HL-60 (cell line): ENCODE measurements at regions not wholly inside any gene's neighbourhood (a gene's known extent, or its start where the extent isn't known, plus 50 kb on each side); places are given as distances from the start of the nearest gene placed in this dataset.

Experiments used
- DNase-seq, 2 experiments: peaks; one replicate each; pipeline ENCODE4 v3.0.0-alpha.2; 2010 to 2020; ENCODE audit warnings: low read depth in 1 of 2, low spot score in 1 of 2
- H3K27ac ChIP-seq: fragments of 250-450 bp; sonication (Bioruptor Pico); replicated peaks from 2 replicates; pipeline ENCODE4 v1.5.1; 2020; ENCODE audit warnings: mild to moderate bottlenecking, moderate library complexity
- H3K27me3 ChIP-seq: fragments of 250-450 bp; sonication (Bioruptor Pico); 2 replicates; pipeline ENCODE4 v1.5.1; 2021; ENCODE audit warnings: mild to moderate bottlenecking, moderate library complexity; ENCODE audit not compliant: insufficient read depth, poor library complexity, severe bottlenecking
- H3K4me3 ChIP-seq: replicated peaks from 2 replicates; pipeline ENCODE4 v1.5.1; 2011; ENCODE audit warnings: mild to moderate bottlenecking, control low read depth, low read length; ENCODE audit not compliant: insufficient read depth
- CTCF ChIP-seq: IDR thresholded peaks from one replicate; pipeline ENCODE4 v1.5.1; 2011; ENCODE audit warnings: low read length, control low read depth, inconsistent platforms; ENCODE audit not compliant: insufficient read depth
- GABPA ChIP-seq: IDR thresholded peaks from 2 replicates; pipeline ENCODE4 v1.6.1; 2012; ENCODE audit warnings: low read depth
- POLR2AphosphoS5 ChIP-seq: IDR thresholded peaks from 2 replicates; pipeline ENCODE4 v1.6.1; 2012; ENCODE audit warnings: low read depth
- REST ChIP-seq: IDR thresholded peaks from 2 replicates; pipeline ENCODE4 v1.6.1; 2012; ENCODE audit warnings: low read depth; ENCODE audit not compliant: insufficient replicate concordance
- SPI1 ChIP-seq: IDR thresholded peaks from 2 replicates; pipeline ENCODE4 v1.6.1; 2012; ENCODE audit warnings: low read depth, mild to moderate bottlenecking, borderline replicate concordance

GRCh38 chr11:69923641-69924307 is 104.6 kb upstream of the FGF3 start:
- DNase-seq, result no peak
- peaks cover 10% of the 10 kb centered on the region for H3K27me3 ChIP-seq
- H3K4me3 ChIP-seq, result no peak overlapping the region
- TF ChIP-seq CTCF (no peak), GABPA (no peak), SPI1 (no peak), REST (no peak), POLR2AphosphoS5 (no peak)
- no peak overlapping the region for H3K27ac ChIP-seq

- no peak for DNase-seq
- no peak overlapping the region for H3K4me3 ChIP-seq
- no peak overlapping the region for H3K27ac ChIP-seq
- H3K27me3 ChIP-seq, result peaks cover 10% of the 10 kb centered on the region
- TF ChIP-seq SPI1 (no peak), REST (no peak), POLR2AphosphoS5 (no peak)
Measured at GRCh38 chr11:69924308-69925161, 105.3 kb upstream of the FGF3 start.

GRCh38 chr11:69925366-69926196 is 106.4 kb upstream of the FGF3 start:
- TF ChIP-seq POLR2AphosphoS5 (no peak), CTCF (no peak), SPI1 (no peak), REST (no peak)
- H3K27me3 ChIP-seq, result peaks cover 10% of the 10 kb centered on the region
- H3K27ac ChIP-seq, result no peak overlapping the region
- no peak for DNase-seq
- no peak overlapping the region for H3K4me3 ChIP-seq
